ENCODE measurements at regions not wholly inside any gene's neighbourhood (a gene's known extent, or its start where the extent isn't known, plus 50 kb on each side); places are given as distances from the start of the nearest gene placed in this dataset.

DNA sequence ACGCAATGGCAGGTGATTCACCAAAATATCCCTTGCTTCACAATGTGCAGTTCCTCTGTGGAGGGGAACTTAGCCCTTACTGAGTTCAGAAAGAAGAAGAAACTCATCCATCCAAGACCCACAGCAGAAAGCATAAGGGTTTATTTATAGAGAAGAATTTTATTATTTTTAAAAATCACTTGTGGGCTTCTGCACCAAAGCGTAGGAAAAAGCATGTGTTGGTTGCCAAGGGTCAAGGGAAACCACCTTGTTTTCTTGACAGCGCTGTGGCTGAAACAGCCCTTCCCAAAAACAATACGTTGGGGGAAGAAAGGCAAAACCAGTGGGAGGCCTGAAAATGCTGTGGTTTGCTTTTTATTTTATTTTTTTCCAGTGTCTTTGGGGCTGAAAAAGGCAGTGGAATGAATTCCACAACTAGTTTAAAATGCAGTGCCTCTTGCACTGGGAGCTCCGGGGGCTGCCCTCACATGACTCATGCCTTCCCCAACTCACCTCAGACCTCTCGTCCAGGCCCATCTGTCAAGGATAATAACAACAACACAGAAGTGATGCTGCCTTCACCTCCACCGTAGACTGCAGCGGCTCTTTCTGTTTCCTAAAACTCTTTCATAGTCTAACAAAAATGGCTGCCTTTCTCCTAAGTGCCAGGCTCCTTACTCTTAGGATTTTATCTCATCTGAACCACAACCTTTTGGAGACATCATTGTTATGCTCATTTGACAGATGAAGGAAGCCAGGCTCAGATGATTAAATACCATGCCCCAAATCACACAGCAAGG is 224.2 kb upstream of the JUN start:
- H2AK5ac ChIP-seq (ENCODE audit: low read length): no peak overlapping the region
- WGBS (ENCODE audit: extremely low coverage, insufficient coverage, low lambda C conversion rate): no CpG with 5 or more reads among the region's 8 CpGs
- H3K79me1 ChIP-seq (ENCODE audit: low read length): no peaks in the 10 kb centered on the region
- no peaks in the 10 kb centered on the region for H3K4me1 ChIP-seq (ENCODE audit: control insufficient read depth, low read depth, low read length)
- no peak overlapping the region for H2BK5ac ChIP-seq (ENCODE audit: low read length)
- H2BK15ac ChIP-seq (replicated peaks; ENCODE audit: low read depth): no peak overlapping the region
- H3K23ac ChIP-seq (ENCODE audit: low read length): no peak overlapping the region
- no peaks in the 10 kb centered on the region for H3K27me3 ChIP-seq (ENCODE audit: insufficient read depth, low read length, poor library complexity)
- no peak overlapping the region for H3K56ac ChIP-seq (ENCODE audit: low read length)
- H3K4me2 ChIP-seq (ENCODE audit: low read length): no peak overlapping the region
- H4K5ac ChIP-seq (ENCODE audit: low read length): no peak overlapping the region
- DNase-seq: no peak
- H4K8ac ChIP-seq (ENCODE audit: low read depth, low read length): no peak overlapping the region
- no peak overlapping the region for H3K27ac ChIP-seq (ENCODE audit: low read depth, low read length)
- H3K18ac ChIP-seq (ENCODE audit: low read length): no peak overlapping the region
- no peak overlapping the region for H3K4me3 ChIP-seq (ENCODE audit: low read length)
- H3K9ac ChIP-seq (ENCODE audit: low read length): no peak overlapping the region
- H2BK120ac ChIP-seq (ENCODE audit: low read depth, low read length): no peak overlapping the region
- H3K36me3 ChIP-seq (ENCODE audit: control insufficient read depth, insufficient read depth, low read length): no peaks in the 10 kb centered on the region
- no peak overlapping the region for H3K4ac ChIP-seq (ENCODE audit: low read depth, low read length)
- no peaks in the 10 kb centered on the region for H3K79me2 ChIP-seq (ENCODE audit: control insufficient read depth, insufficient read depth, low read length)

GRCh38 chr1:59008599-59009347 is 224.9 kb upstream of the JUN start:
- no CpG with 5 or more reads among the region's 8 CpGs for WGBS (ENCODE audit: extremely low coverage, insufficient coverage, low lambda C conversion rate)
- peak; percentile 56 for DNase-seq
- H3K4ac ChIP-seq (ENCODE audit: low read depth, low read length): no peak overlapping the region
- no peak overlapping the region for H3K56ac ChIP-seq (ENCODE audit: low read length)
- no peaks in the 10 kb centered on the region for H3K79me1 ChIP-seq (ENCODE audit: low read length)
- H2BK15ac ChIP-seq (replicated peaks; ENCODE audit: low read depth): no peak overlapping the region
- no peaks in the 10 kb centered on the region for H3K27me3 ChIP-seq (ENCODE audit: insufficient read depth, low read length, poor library complexity)
- peaks cover 3% of the 10 kb centered on the region for H3K4me1 ChIP-seq (ENCODE audit: control insufficient read depth, low read depth, low read length)
- no peak overlapping the region for H4K5ac ChIP-seq (ENCODE audit: low read length)
- H3K36me3 ChIP-seq (ENCODE audit: control insufficient read depth, insufficient read depth, low read length): no peaks in the 10 kb centered on the region
- H3K4me2 ChIP-seq (ENCODE audit: low read length): no peak overlapping the region
- no peak overlapping the region for H2AK5ac ChIP-seq (ENCODE audit: low read length)
- no peak overlapping the region for H3K18ac ChIP-seq (ENCODE audit: low read length)
- H3K79me2 ChIP-seq (ENCODE audit: control insufficient read depth, insufficient read depth, low read length): no peaks in the 10 kb centered on the region
- no peak overlapping the region for H3K23ac ChIP-seq (ENCODE audit: low read length)
- no peak overlapping the region for H2BK5ac ChIP-seq (ENCODE audit: low read length)
- H3K9ac ChIP-seq (ENCODE audit: low read length): no peak overlapping the region
- no peak overlapping the region for H3K27ac ChIP-seq (ENCODE audit: low read depth, low read length)
- no peak overlapping the region for H3K4me3 ChIP-seq (ENCODE audit: low read length)
- H2BK120ac ChIP-seq (ENCODE audit: low read depth, low read length): no peak overlapping the region
- no peak overlapping the region for H4K8ac ChIP-seq (ENCODE audit: low read depth, low read length)

- no peak overlapping the region for H2BK15ac ChIP-seq (replicated peaks; ENCODE audit: low read depth)
- H3K27me3 ChIP-seq (ENCODE audit: insufficient read depth, low read length, poor library complexity): no peaks in the 10 kb centered on the region
- peaks cover 7% of the 10 kb centered on the region for H3K4me1 ChIP-seq (ENCODE audit: control insufficient read depth, low read depth, low read length)
- no peak overlapping the region for H4K5ac ChIP-seq (ENCODE audit: low read length)
- no peak overlapping the region for H3K9ac ChIP-seq (ENCODE audit: low read length)
- no CpG with 5 or more reads among the region's 3 CpGs for WGBS (ENCODE audit: extremely low coverage, insufficient coverage, low lambda C conversion rate)
- no peak overlapping the region for H3K4ac ChIP-seq (ENCODE audit: low read depth, low read length)
- H2BK120ac ChIP-seq (ENCODE audit: low read depth, low read length): no peak overlapping the region
- no peaks in the 10 kb centered on the region for H3K36me3 ChIP-seq (ENCODE audit: control insufficient read depth, insufficient read depth, low read length)
- no peak overlapping the region for H4K8ac ChIP-seq (ENCODE audit: low read depth, low read length)
- no peak overlapping the region for H2BK5ac ChIP-seq (ENCODE audit: low read length)
- H3K18ac ChIP-seq (ENCODE audit: low read length): no peak overlapping the region
- H3K4me3 ChIP-seq (ENCODE audit: low read length): no peak overlapping the region
- no peak overlapping the region for H3K23ac ChIP-seq (ENCODE audit: low read length)
- H3K79me1 ChIP-seq (ENCODE audit: low read length): no peaks in the 10 kb centered on the region
- no peak overlapping the region for H3K4me2 ChIP-seq (ENCODE audit: low read length)
- H3K27ac ChIP-seq (ENCODE audit: low read depth, low read length): no peak overlapping the region
- no peak overlapping the region for H3K56ac ChIP-seq (ENCODE audit: low read length)
- no peak overlapping the region for H2AK5ac ChIP-seq (ENCODE audit: low read length)
- DNase-seq: no peak
- no peaks in the 10 kb centered on the region for H3K79me2 ChIP-seq (ENCODE audit: control insufficient read depth, insufficient read depth, low read length)
These were observed 227.8 kb upstream of the JUN start for GRCh38 chr1:59011663-59012062.

DNA sequence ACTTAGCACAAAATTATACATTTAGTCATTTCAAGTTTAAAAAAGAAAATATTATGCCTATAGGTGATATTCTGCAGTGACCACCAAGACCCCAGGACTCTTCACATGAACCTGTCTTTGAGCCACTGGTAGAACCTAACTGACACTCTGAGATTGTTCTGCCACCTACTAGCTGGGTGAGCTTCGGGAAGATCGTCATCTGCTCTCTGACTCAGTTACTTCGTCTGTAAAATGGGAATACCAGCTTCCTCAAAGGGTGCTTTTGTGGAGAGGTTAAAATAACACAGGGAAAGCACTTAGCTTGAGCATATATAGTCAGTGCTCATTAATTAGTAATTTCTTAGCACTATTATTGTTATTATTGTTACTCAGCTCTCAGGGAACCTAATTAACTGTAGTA is 228.5 kb upstream of the JUN start:
- Histone ChIP-seq H3K4me1 (ENCODE audit: control insufficient read depth, low read depth, low read length) (peaks cover 7% of the 10 kb centered on the region), H4K5ac (ENCODE audit: low read length) (no peak overlapping the region), H2BK5ac (ENCODE audit: low read length) (no peak overlapping the region), H2BK120ac (ENCODE audit: low read depth, low read length) (no peak overlapping the region), H3K4ac (ENCODE audit: low read depth, low read length) (no peak overlapping the region), H3K27ac (ENCODE audit: low read depth, low read length) (no peak overlapping the region), H3K9ac (ENCODE audit: low read length) (no peak overlapping the region), H3K79me2 (ENCODE audit: control insufficient read depth, insufficient read depth, low read length) (no peaks in the 10 kb centered on the region), H3K4me2 (ENCODE audit: low read length) (no peak overlapping the region), H2AK5ac (ENCODE audit: low read length) (no peak overlapping the region), H2BK15ac (replicated peaks; ENCODE audit: low read depth) (no peak overlapping the region), H3K79me1 (ENCODE audit: low read length) (no peaks in the 10 kb centered on the region), H4K8ac (ENCODE audit: low read depth, low read length) (no peak overlapping the region), H3K18ac (ENCODE audit: low read length) (no peak overlapping the region), H3K36me3 (ENCODE audit: control insufficient read depth, insufficient read depth, low read length) (no peaks in the 10 kb centered on the region), H3K4me3 (ENCODE audit: low read length) (no peak overlapping the region), H3K23ac (ENCODE audit: low read length) (no peak overlapping the region), H3K27me3 (ENCODE audit: insufficient read depth, low read length, poor library complexity) (no peaks in the 10 kb centered on the region), H3K56ac (ENCODE audit: low read length) (no peak overlapping the region)
- no peak for DNase-seq
- WGBS (ENCODE audit: extremely low coverage, insufficient coverage, low lambda C conversion rate): no CpG with 5 or more reads among the region's 3 CpGs

GRCh38 chr1:59013276-59013927 is 229.6 kb upstream of the JUN start:
- H3K27me3 ChIP-seq (ENCODE audit: insufficient read depth, low read length, poor library complexity): no peaks in the 10 kb centered on the region
- no peak overlapping the region for H3K23ac ChIP-seq (ENCODE audit: low read length)
- no peak overlapping the region for H3K4me2 ChIP-seq (ENCODE audit: low read length)
- no peak overlapping the region for H3K4ac ChIP-seq (ENCODE audit: low read depth, low read length)
- H2AK5ac ChIP-seq (ENCODE audit: low read length): no peak overlapping the region
- H3K79me2 ChIP-seq (ENCODE audit: control insufficient read depth, insufficient read depth, low read length): no peaks in the 10 kb centered on the region
- H3K18ac ChIP-seq (ENCODE audit: low read length): peak overlapping the region; percentile 19
- no peaks in the 10 kb centered on the region for H3K36me3 ChIP-seq (ENCODE audit: control insufficient read depth, insufficient read depth, low read length)
- no peaks in the 10 kb centered on the region for H3K79me1 ChIP-seq (ENCODE audit: low read length)
- peaks cover 7% of the 10 kb centered on the region for H3K4me1 ChIP-seq (ENCODE audit: control insufficient read depth, low read depth, low read length)
- no peak overlapping the region for H4K8ac ChIP-seq (ENCODE audit: low read depth, low read length)
- DNase-seq: peak; percentile 69
- H3K9ac ChIP-seq (ENCODE audit: low read length): peak overlapping the region; percentile 20
- H2BK5ac ChIP-seq (ENCODE audit: low read length): no peak overlapping the region
- no peak overlapping the region for H2BK120ac ChIP-seq (ENCODE audit: low read depth, low read length)
- H3K27ac ChIP-seq (ENCODE audit: low read depth, low read length): no peak overlapping the region
- peak overlapping the region; percentile 44 for H3K56ac ChIP-seq (ENCODE audit: low read length)
- no peak overlapping the region for H4K5ac ChIP-seq (ENCODE audit: low read length)
- no peak overlapping the region for H2BK15ac ChIP-seq (replicated peaks; ENCODE audit: low read depth)
- WGBS (ENCODE audit: extremely low coverage, insufficient coverage, low lambda C conversion rate): no CpG with 5 or more reads among the region's 16 CpGs
- H3K4me3 ChIP-seq (ENCODE audit: low read length): no peak overlapping the region

Data from mesendoderm (in vitro differentiated cells).